Loucy (cell line): ENCODE measurements at regions not wholly inside any gene's neighbourhood (a gene's known extent, or its start where the extent isn't known, plus 50 kb on each side); places are given as distances from the start of the nearest gene placed in this dataset.

Experiments used
- H2AFZ ChIP-seq: fragments of 200-600 bp; sonication (generic); 2 replicates; pipeline ENCODE4 v1.6.0; 2016; ENCODE audit warnings: antibody characterized with exemption, mild to moderate bottlenecking, low read length, moderate library complexity
- H3F3A ChIP-seq: fragments of 200-600 bp; 2 replicates; pipeline ENCODE4 v1.6.0; 2016; ENCODE audit warnings: antibody characterized with exemption, low read depth, mild to moderate bottlenecking
- H3K27me3 ChIP-seq: fragments of 200-600 bp; sonication (generic); 2 replicates; pipeline ENCODE4 v1.6.1; 2014; ENCODE audit warnings: low read length, mild to moderate bottlenecking; ENCODE audit not compliant: insufficient read depth, poor library complexity, severe bottlenecking
- H3K36me3 ChIP-seq: fragments of 200-600 bp; sonication (generic); 2 replicates; pipeline ENCODE4 v1.6.1; 2016; ENCODE audit warnings: low read length; ENCODE audit not compliant: insufficient read depth
- H3K4me1 ChIP-seq: fragments of 200-600 bp; sonication (generic); 2 replicates; pipeline ENCODE4 v1.5.1; 2014; ENCODE audit warnings: low read length, mild to moderate bottlenecking; ENCODE audit not compliant: insufficient read depth, poor library complexity, severe bottlenecking
- H3K4me2 ChIP-seq: fragments of 200-600 bp; sonication (generic); 2 replicates; pipeline ENCODE4 v1.6.0; 2014; ENCODE audit warnings: antibody characterized with exemption, low read length, low read depth, mild to moderate bottlenecking; ENCODE audit not compliant: poor library complexity, severe bottlenecking
- H3K4me3 ChIP-seq: fragments of 200-600 bp; sonication (generic); 2 replicates; pipeline ENCODE4 v1.5.1; 2014; ENCODE audit warnings: low read length, mild to moderate bottlenecking, mixed read lengths; ENCODE audit not compliant: poor library complexity, severe bottlenecking
- H3K79me2 ChIP-seq: fragments of 200-600 bp; sonication (generic); 2 replicates; pipeline ENCODE4 v1.6.1; 2014; ENCODE audit warnings: low read length; ENCODE audit not compliant: insufficient read depth
- H3K9ac ChIP-seq: fragments of 200-600 bp; sonication (generic); 2 replicates; pipeline ENCODE4 v1.6.0; 2014; ENCODE audit warnings: mild to moderate bottlenecking, low read depth, low read length, moderate library complexity; ENCODE audit not compliant: poor library complexity, severe bottlenecking
- H3K9me2 ChIP-seq: fragments of 200-600 bp; sonication (generic); replicated peaks from 2 replicates; pipeline ENCODE4 v1.6.1; 2016; ENCODE audit warnings: low read depth, low read length, mixed read lengths
- H3K9me3 ChIP-seq: fragments of 200-600 bp; sonication (generic); 2 replicates; pipeline ENCODE4 v1.6.1; 2014; ENCODE audit warnings: mild to moderate bottlenecking, antibody characterized with exemption, low read length, low read depth; ENCODE audit not compliant: insufficient read depth
- H4K20me1 ChIP-seq: fragments of 200-600 bp; sonication (generic); 2 replicates; pipeline ENCODE4 v1.6.0; 2014; ENCODE audit warnings: antibody characterized with exemption, low read length, mild to moderate bottlenecking; ENCODE audit not compliant: insufficient read depth, poor library complexity, severe bottlenecking
- EZH2phosphoT487 ChIP-seq: fragments of 200-600 bp; IDR thresholded peaks from 2 replicates; pipeline ENCODE4 v1.6.1; 2018; ENCODE audit warnings: antibody characterized with exemption, mild to moderate bottlenecking, moderate library complexity, borderline replicate concordance
- TF ChIP-seq, protein P1 (sequence below): fragments of 200-600 bp; sonication (generic); conservative IDR thresholded peaks from 2 replicates; pipeline ENCODE4 v1.5.1; 2014; ENCODE audit warnings: mild to moderate bottlenecking, antibody characterized with exemption, low read length

DNA sequence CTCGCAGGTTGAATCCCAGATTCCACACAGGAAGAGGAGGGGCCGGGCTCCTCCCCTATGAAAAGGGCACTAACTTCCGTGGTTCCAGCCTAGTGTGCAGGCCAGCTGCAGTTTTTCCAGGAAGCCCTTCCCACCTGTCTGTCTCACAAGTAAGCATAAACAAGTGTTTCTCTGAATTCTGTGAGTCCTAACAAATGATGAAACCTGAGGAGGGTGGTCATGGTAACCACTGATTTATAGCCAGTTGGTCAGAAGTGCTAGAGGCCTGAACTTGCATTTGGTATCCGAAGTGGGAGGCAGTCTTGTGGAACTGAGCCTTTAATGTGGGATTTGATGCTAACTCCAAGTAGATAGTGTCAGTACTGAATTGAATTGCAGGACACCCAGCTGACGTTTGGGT lies 54.7 kb upstream of the STEAP4 start:
- Histone ChIP-seq H3K4me2 (no peak overlapping the region), H3K36me3 (no peaks in the 10 kb centered on the region)

DNA sequence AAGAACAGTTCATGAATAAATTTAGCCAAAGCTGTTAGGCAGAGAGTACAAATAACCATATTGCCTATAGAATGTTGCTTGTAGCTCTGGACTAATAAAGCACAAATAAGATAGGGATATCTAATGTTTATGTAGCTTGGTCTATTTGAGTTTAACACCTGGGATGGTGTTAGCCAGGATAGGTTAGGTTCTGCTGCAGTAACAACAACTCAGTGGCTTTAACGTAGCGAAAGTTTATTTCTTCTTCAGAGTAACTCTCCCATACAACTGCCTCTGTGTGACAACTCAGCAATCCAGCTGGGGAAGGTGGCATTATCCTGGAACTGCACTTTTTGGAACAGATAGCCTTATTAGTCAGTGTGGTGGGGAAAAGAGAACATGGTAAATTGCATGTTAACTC lies 52.2 kb upstream of the STEAP4 start:
- Histone ChIP-seq H3K79me2 (no peaks in the 10 kb centered on the region), H3K4me2 (no peak overlapping the region), H3K9ac (no peak overlapping the region), H4K20me1 (no peaks in the 10 kb centered on the region), H3K36me3 (no peaks in the 10 kb centered on the region), H3K9me2 (no peaks in the 10 kb centered on the region), H3K4me3 (no peak overlapping the region), H2AFZ (no peak overlapping the region), H3K4me1 (peaks cover 4% of the 10 kb centered on the region), H3K27me3 (no peaks in the 10 kb centered on the region), H3K9me3 (no peaks in the 10 kb centered on the region), H3F3A (no peaks in the 10 kb centered on the region)
- no peak for TF ChIP-seq EZH2phosphoT487
- TF ChIP-seq, protein P1, sequence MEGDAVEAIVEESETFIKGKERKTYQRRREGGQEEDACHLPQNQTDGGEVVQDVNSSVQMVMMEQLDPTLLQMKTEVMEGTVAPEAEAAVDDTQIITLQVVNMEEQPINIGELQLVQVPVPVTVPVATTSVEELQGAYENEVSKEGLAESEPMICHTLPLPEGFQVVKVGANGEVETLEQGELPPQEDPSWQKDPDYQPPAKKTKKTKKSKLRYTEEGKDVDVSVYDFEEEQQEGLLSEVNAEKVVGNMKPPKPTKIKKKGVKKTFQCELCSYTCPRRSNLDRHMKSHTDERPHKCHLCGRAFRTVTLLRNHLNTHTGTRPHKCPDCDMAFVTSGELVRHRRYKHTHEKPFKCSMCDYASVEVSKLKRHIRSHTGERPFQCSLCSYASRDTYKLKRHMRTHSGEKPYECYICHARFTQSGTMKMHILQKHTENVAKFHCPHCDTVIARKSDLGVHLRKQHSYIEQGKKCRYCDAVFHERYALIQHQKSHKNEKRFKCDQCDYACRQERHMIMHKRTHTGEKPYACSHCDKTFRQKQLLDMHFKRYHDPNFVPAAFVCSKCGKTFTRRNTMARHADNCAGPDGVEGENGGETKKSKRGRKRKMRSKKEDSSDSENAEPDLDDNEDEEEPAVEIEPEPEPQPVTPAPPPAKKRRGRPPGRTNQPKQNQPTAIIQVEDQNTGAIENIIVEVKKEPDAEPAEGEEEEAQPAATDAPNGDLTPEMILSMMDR, result no peak

More for the DNA sequence above, 54.7 kb upstream of the STEAP4 start:
- no peaks in the 10 kb centered on the region for H3F3A ChIP-seq
- no peaks in the 10 kb centered on the region for H3K79me2 ChIP-seq
- H4K20me1 ChIP-seq, result no peaks in the 10 kb centered on the region
- no peak overlapping the region for H3K9ac ChIP-seq
- no peaks in the 10 kb centered on the region for H3K9me2 ChIP-seq
- no peak overlapping the region for H2AFZ ChIP-seq
- no peak overlapping the region for H3K4me3 ChIP-seq
- H3K9me3 ChIP-seq, result no peaks in the 10 kb centered on the region
- peaks cover 4% of the 10 kb centered on the region for H3K4me1 ChIP-seq
- H3K27me3 ChIP-seq, result no peaks in the 10 kb centered on the region
- no peak for TF ChIP-seq EZH2phosphoT487
- TF ChIP-seq, protein P1, result no peak

DNA sequence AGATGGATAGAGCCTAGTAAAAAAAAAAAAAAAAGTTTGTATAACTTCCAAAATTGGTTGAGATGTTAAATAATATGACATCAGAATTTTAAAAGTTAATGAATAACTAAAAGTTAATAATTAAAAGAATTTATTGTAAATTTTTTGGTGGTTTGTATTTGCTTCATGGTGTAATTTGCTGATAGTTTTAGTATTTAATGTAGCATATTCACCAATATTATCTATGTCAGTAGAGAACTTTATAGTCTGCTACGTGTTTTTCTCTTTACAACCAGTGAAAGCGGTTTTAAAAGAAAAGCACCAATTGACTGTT lies 51.8 kb upstream of the STEAP4 start:
- H3F3A ChIP-seq, result no peaks in the 10 kb centered on the region
- TF ChIP-seq EZH2phosphoT487, result no peak
- TF ChIP-seq, protein P1, result no peak
- no peak overlapping the region for H3K4me3 ChIP-seq
- no peak overlapping the region for H2AFZ ChIP-seq
- H3K4me2 ChIP-seq, result no peak overlapping the region
- H3K4me1 ChIP-seq, result peaks cover 4% of the 10 kb centered on the region
- no peaks in the 10 kb centered on the region for H3K36me3 ChIP-seq
- H4K20me1 ChIP-seq, result no peaks in the 10 kb centered on the region
- no peaks in the 10 kb centered on the region for H3K9me3 ChIP-seq
- H3K9ac ChIP-seq, result no peak overlapping the region
- H3K27me3 ChIP-seq, result no peaks in the 10 kb centered on the region
- no peaks in the 10 kb centered on the region for H3K79me2 ChIP-seq
- H3K9me2 ChIP-seq, result no peaks in the 10 kb centered on the region
